ENCODE measurements at regions not wholly inside any gene's neighbourhood (a gene's known extent, or its start where the extent isn't known, plus 50 kb on each side); places are given as distances from the start of the nearest gene placed in this dataset.

DNA sequence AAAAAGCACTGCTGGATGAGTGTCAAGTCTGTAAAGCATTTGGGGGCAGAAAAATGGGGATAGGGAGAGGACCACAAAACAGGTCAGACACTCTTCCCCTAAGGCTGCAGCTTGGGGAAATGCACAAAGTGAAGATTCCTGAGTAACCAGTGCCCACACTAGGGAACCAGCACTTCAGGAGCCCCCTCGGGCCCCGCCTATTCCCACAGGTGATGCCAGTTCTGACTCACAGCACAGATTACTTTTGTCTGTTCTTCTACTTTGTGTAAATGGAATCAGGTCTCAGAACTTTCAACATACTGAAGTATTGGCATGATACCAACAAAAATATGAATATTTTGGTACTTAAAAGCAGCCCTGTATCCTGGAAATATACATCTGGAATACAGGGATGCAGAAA, 112.5 kb downstream of the ADRA2C start:
- no peak for TF ChIP-seq EGR1 (IDR thresholded peaks at IDR 0.05)
- TF ChIP-seq TAF1 (IDR thresholded peaks at IDR 0.05; ENCODE audit: low read depth) = no peak
- TF ChIP-seq, protein P1, sequence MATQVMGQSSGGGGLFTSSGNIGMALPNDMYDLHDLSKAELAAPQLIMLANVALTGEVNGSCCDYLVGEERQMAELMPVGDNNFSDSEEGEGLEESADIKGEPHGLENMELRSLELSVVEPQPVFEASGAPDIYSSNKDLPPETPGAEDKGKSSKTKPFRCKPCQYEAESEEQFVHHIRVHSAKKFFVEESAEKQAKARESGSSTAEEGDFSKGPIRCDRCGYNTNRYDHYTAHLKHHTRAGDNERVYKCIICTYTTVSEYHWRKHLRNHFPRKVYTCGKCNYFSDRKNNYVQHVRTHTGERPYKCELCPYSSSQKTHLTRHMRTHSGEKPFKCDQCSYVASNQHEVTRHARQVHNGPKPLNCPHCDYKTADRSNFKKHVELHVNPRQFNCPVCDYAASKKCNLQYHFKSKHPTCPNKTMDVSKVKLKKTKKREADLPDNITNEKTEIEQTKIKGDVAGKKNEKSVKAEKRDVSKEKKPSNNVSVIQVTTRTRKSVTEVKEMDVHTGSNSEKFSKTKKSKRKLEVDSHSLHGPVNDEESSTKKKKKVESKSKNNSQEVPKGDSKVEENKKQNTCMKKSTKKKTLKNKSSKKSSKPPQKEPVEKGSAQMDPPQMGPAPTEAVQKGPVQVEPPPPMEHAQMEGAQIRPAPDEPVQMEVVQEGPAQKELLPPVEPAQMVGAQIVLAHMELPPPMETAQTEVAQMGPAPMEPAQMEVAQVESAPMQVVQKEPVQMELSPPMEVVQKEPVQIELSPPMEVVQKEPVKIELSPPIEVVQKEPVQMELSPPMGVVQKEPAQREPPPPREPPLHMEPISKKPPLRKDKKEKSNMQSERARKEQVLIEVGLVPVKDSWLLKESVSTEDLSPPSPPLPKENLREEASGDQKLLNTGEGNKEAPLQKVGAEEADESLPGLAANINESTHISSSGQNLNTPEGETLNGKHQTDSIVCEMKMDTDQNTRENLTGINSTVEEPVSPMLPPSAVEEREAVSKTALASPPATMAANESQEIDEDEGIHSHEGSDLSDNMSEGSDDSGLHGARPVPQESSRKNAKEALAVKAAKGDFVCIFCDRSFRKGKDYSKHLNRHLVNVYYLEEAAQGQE (IDR thresholded peaks at IDR 0.05; ENCODE audit: low read depth) = no peak
- TF ChIP-seq EP300 (IDR thresholded peaks at IDR 0.05; ENCODE audit: borderline replicate concordance) = no peak
- TF ChIP-seq CREB1 (IDR thresholded peaks at IDR 0.05; ENCODE audit: low read depth) = no peak
- no peak for TF ChIP-seq FOXM1 (IDR thresholded peaks at IDR 0.05; ENCODE audit: borderline replicate concordance, low read depth)
- TF ChIP-seq, protein P2, sequence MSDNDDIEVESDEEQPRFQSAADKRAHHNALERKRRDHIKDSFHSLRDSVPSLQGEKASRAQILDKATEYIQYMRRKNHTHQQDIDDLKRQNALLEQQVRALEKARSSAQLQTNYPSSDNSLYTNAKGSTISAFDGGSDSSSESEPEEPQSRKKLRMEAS (IDR thresholded peaks at IDR 0.05) = no peak
